B cell (primary cell): ENCODE measurements at regions not wholly inside any gene's neighbourhood (a gene's known extent, or its start where the extent isn't known, plus 50 kb on each side); places are given as distances from the start of the nearest gene placed in this dataset.

Experiments used
- ATAC-seq: fragments of 200-7000 bp; cut with Tn5 transposase; one replicate; pipeline ENCODE4 v1.10.0; 2021; ENCODE audit warnings: low read depth, mild to moderate bottlenecking, moderate number of reproducible peaks, moderate library complexity
- CTCF ChIA-PET: fragments of 350-600 bp; sonication (Branson Sonifier 250); formaldehyde crosslinking; loops from one replicate; lab custom pipeline; 2021; ENCODE audit warnings: antibody characterized with exemption, inconsistent platforms; lab: Charles Lee
- POLR2A ChIA-PET: fragments of 350-600 bp; sonication (Branson Sonifier 250); formaldehyde crosslinking; loops from one replicate; lab custom pipeline; 2021; ENCODE audit warnings: antibody characterized with exemption; lab: Charles Lee
- DNase-seq: peaks from one replicate; pipeline ENCODE4 v3.0.0; 2013
- H2AFZ ChIP-seq: 2 replicates; pipeline ENCODE4 v1.6.1; 2012; ENCODE audit warnings: mild to moderate bottlenecking, low read depth, low read length; ENCODE audit not compliant: insufficient read depth, poor library complexity, severe bottlenecking
- H3K27ac ChIP-seq, 2 donors: 1 replicate in 1 of 2; 2 replicates in 1 of 2; pipeline ENCODE4 v1.5.1; 2012 to 2013; ENCODE audit warnings: low read length in 2 of 2, mild to moderate bottlenecking in 2 of 2, moderate library complexity in 1 of 2
- H3K27me3 ChIP-seq, 4 experiments: fragments of 200-600 bp in 1 of 4; sonication (generic) in 1 of 4; replicated peaks in 1 of 4; 1 replicate in 2 of 4; 2 replicates in 2 of 4; pipeline versions ENCODE4 v1.6.1 to v1.7.0; 2013 to 2016; ENCODE audit warnings: low read length in 3 of 4, mild to moderate bottlenecking in 2 of 4, mixed read lengths in 1 of 4, moderate library complexity in 1 of 4; ENCODE audit not compliant: insufficient read depth in 4 of 4, control insufficient read depth in 3 of 4; ENCODE audit errors: control extremely low read depth in 1 of 4
- H3K36me3 ChIP-seq, 2 experiments: replicated peaks in 1 of 2; 1 replicate in 1 of 2; 2 replicates in 1 of 2; pipeline versions ENCODE4 v1.6.1 to v1.7.1; 2013; ENCODE audit warnings: low read length in 1 of 2; ENCODE audit not compliant: insufficient read depth in 2 of 2, control insufficient read depth in 1 of 2; ENCODE audit errors: control extremely low read depth in 1 of 2, extremely low read depth in 1 of 2
- H3K4me1 ChIP-seq, 2 donors: fragments of 200-600 bp in 1 of 2; sonication (generic) in 1 of 2; 1 replicate in 1 of 2; 2 replicates in 1 of 2; pipeline versions ENCODE4 v1.5.1 to v1.6.1; 2013 to 2017; ENCODE audit warnings: low read length in 2 of 2; ENCODE audit not compliant: control insufficient read depth in 2 of 2, insufficient read depth in 2 of 2
- H3K4me2 ChIP-seq: replicated peaks from 2 replicates; pipeline ENCODE3; 2012; ENCODE audit warnings: mild to moderate bottlenecking, low read depth, low read length; ENCODE audit not compliant: poor library complexity, severe bottlenecking
- H3K4me3 ChIP-seq, 5 experiments: fragments of 200-600 bp in 1 of 5; sonication (generic) in 1 of 5; 1 replicate in 3 of 5; 2 replicates in 2 of 5; pipeline versions ENCODE4 v1.5.1 to v1.7.0; 2011 to 2016; ENCODE audit warnings: low read length in 4 of 5, mild to moderate bottlenecking in 4 of 5, low read depth in 2 of 5, control low read depth in 1 of 5, moderate library complexity in 1 of 5; ENCODE audit not compliant: insufficient read depth in 1 of 5; ENCODE audit errors: control extremely low read depth in 1 of 5, extremely low read depth in 1 of 5
- H3K79me2 ChIP-seq: fragments of 200-600 bp; sonication (generic); one replicate; pipeline ENCODE4 v1.6.0; 2016; ENCODE audit warnings: low read length; ENCODE audit not compliant: control insufficient read depth, insufficient read depth
- H3K9ac ChIP-seq: fragments of 200-600 bp; sonication (generic); 2 replicates; pipeline ENCODE4 v1.6.1; 2017; ENCODE audit warnings: mild to moderate bottlenecking, low read length, moderate library complexity
- H3K9me3 ChIP-seq, 3 donors: one replicate each; pipeline versions ENCODE4 v1.6.1 to v1.7.1; 2013; ENCODE audit warnings: low read length in 2 of 3; ENCODE audit not compliant: control insufficient read depth in 2 of 3, insufficient read depth in 1 of 3; ENCODE audit errors: control extremely low read depth in 1 of 3
- H4K20me1 ChIP-seq: 2 replicates; pipeline ENCODE4 v1.6.0; 2012; ENCODE audit warnings: mild to moderate bottlenecking, low read length; ENCODE audit not compliant: insufficient read depth, control insufficient read depth, poor library complexity, severe bottlenecking
- H3K27ac Mint-ChIP-seq: one replicate; pipeline ENCODE4 v1.8.0; 2021; ENCODE audit warnings: mixed read lengths
- H3K27me3 Mint-ChIP-seq: one replicate; pipeline ENCODE4 v1.8.0; 2021; ENCODE audit warnings: mixed read lengths
- H3K4me1 Mint-ChIP-seq: one replicate; pipeline ENCODE4 v1.8.0; 2021; ENCODE audit warnings: mixed read lengths
- H3K4me3 Mint-ChIP-seq: one replicate; pipeline ENCODE4 v1.8.0; 2021; ENCODE audit warnings: mixed read lengths
- H3K9me3 Mint-ChIP-seq: one replicate; pipeline ENCODE4 v1.8.0; 2022; ENCODE audit warnings: mixed read lengths; ENCODE audit not compliant: insufficient read depth
- CTCF ChIP-seq: fragments of 200-600 bp; IDR thresholded peaks from one replicate; pipeline ENCODE4 v1.8.0; 2022; ENCODE audit warnings: antibody characterized with exemption, mild to moderate bottlenecking
- EZH2 ChIP-seq: IDR thresholded peaks from 2 replicates; pipeline ENCODE4 v1.6.1; 2012; ENCODE audit warnings: borderline replicate concordance, low read depth, mild to moderate bottlenecking, moderate library complexity, low read length; ENCODE audit not compliant: insufficient read depth, poor library complexity, severe bottlenecking
- WGBS: methylation state at CpG from one replicate; pipeline ENCODE4 v1.1.5; 2013; ENCODE audit warnings: missing lambda C conversion rate; ENCODE audit not compliant: insufficient coverage; 5-methylcytosine and 5-hydroxymethylcytosine counted together
- intact Hi-C: fragments of 100-400 bp; cut with micrococcal nuclease; formaldehyde crosslinking; loops from one replicate; pipeline ENCODE4 v1.10.0; 2022

GRCh38 chr14:56745097-56745496, 65.2 kb downstream of the OTX2 start:
- Histone ChIP-seq H2AFZ (no peak overlapping the region), H3K4me3 (no peak overlapping the region), H3K9me3 (no peaks in the 10 kb centered on the region), H3K79me2 (no peaks in the 10 kb centered on the region), H3K36me3 (no peaks in the 10 kb centered on the region), H3K27me3 (no peaks in the 10 kb centered on the region), H4K20me1 (no peaks in the 10 kb centered on the region), H3K27ac (no peak overlapping the region), H3K4me1 (no peaks in the 10 kb centered on the region), H3K4me2 (no peak overlapping the region), H3K9ac (no peak overlapping the region)
- no peak overlapping the region for H3K4me3 Mint-ChIP-seq
- ChIA-PET CTCF (no interaction called here), POLR2A (no interaction called here)
- H3K27me3 Mint-ChIP-seq: peaks cover 9% of the 10 kb centered on the region
- no peak for ATAC-seq
- TF ChIP-seq CTCF (no peak), EZH2 (no peak)
- H3K4me1 Mint-ChIP-seq: no peaks in the 10 kb centered on the region
- no peak for DNase-seq
- H3K27ac Mint-ChIP-seq: no peak overlapping the region
- H3K9me3 Mint-ChIP-seq: no peaks in the 10 kb centered on the region
- intact Hi-C loops: no loop called here
- WGBS: 76% methylated on average over 3 of the region's 4 CpGs

DNA sequence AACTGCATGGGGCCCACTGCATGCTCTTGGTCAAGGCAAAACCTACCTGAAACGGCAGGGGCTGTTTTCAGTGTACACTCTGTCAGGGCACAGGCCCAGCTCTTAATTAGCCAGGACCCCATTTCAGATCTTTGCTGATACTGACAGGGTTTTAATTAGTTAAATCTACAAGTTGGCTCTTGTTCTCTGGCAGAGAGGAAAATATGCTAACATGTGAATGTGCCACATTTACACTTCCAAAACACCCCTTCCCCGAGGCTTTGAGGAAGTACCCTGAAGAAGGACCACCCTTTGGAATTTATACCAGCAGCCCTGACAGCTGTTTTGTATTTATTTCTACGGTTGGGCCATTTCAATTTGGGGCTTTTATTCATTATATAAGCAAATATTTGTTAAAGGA, 66.3 kb downstream of the OTX2 start:
- Mint-ChIP-seq H3K4me1 (no peaks in the 10 kb centered on the region), H3K27me3 (peaks cover 3% of the 10 kb centered on the region), H3K9me3 (no peaks in the 10 kb centered on the region), H3K27ac (no peak overlapping the region), H3K4me3 (no peak overlapping the region)
- Histone ChIP-seq H3K9me3 (no peaks in the 10 kb centered on the region), H3K4me1 (no peaks in the 10 kb centered on the region), H4K20me1 (no peaks in the 10 kb centered on the region), H3K9ac (no peak overlapping the region), H2AFZ (no peak overlapping the region), H3K4me2 (no peak overlapping the region), H3K4me3 (no peak overlapping the region), H3K36me3 (no peaks in the 10 kb centered on the region), H3K27ac (no peak overlapping the region), H3K27me3 (no peaks in the 10 kb centered on the region), H3K79me2 (no peaks in the 10 kb centered on the region)
- POLR2A ChIA-PET: no interaction called here
- no CpG with 5 or more reads among the region's 3 CpGs for WGBS
- TF ChIP-seq EZH2 (no peak), CTCF (no peak)
- CTCF ChIA-PET: no interaction called here
- DNase-seq: no peak
- no peak for ATAC-seq
- intact Hi-C loops: no loop called here
